Neuronal stem cell (in vitro differentiated cells): ENCODE measurements at regions not wholly inside any gene's neighbourhood (a gene's known extent, or its start where the extent isn't known, plus 50 kb on each side); places are given as distances from the start of the nearest gene placed in this dataset.

Experiments
- DNase-seq: peaks from one replicate; pipeline ENCODE4 v3.0.0-alpha.2; 2013; ENCODE audit warnings: low spot score
- H2AFZ ChIP-seq: one replicate; pipeline ENCODE4 v1.6.1; 2013; ENCODE audit warnings: mild to moderate bottlenecking, low read length, inconsistent platforms
- H2AK5ac ChIP-seq: 2 replicates; pipeline ENCODE4 v1.6.1; 2013; ENCODE audit warnings: low read depth, mild to moderate bottlenecking, inconsistent platforms, low read length, moderate library complexity, mixed read lengths
- H2BK120ac ChIP-seq: 2 replicates; pipeline ENCODE4 v1.6.1; 2013; ENCODE audit warnings: low read depth, mild to moderate bottlenecking, inconsistent platforms, low read length, moderate library complexity, mixed read lengths
- H2BK12ac ChIP-seq: one replicate; pipeline ENCODE4 v1.6.1; 2013; ENCODE audit warnings: low read length, inconsistent platforms
- H2BK15ac ChIP-seq: 2 replicates; pipeline ENCODE4 v1.6.1; 2013; ENCODE audit warnings: mild to moderate bottlenecking, low read length, inconsistent platforms, mixed read lengths
- H2BK5ac ChIP-seq: one replicate; pipeline ENCODE4 v1.6.1; 2013; ENCODE audit warnings: inconsistent platforms, mild to moderate bottlenecking, low read length, moderate library complexity
- H3K14ac ChIP-seq: one replicate; pipeline ENCODE4 v1.6.1; 2013; ENCODE audit warnings: low read length, inconsistent platforms
- H3K18ac ChIP-seq: 2 replicates; pipeline ENCODE4 v1.6.1; 2013; ENCODE audit warnings: low read length, inconsistent platforms
- H3K23ac ChIP-seq: 2 replicates; pipeline ENCODE4 v1.6.1; 2013; ENCODE audit warnings: low read depth, mild to moderate bottlenecking, mixed read lengths, low read length, inconsistent platforms; ENCODE audit not compliant: poor library complexity
- H3K27ac ChIP-seq: replicated peaks from 3 replicates; pipeline ENCODE4 v1.5.1; 2013; ENCODE audit warnings: low read length, inconsistent platforms
- H3K27me3 ChIP-seq, 3 experiments: 2 replicates each; pipeline ENCODE4 v1.6.1; 2013; ENCODE audit warnings: low read length in 3 of 3, mild to moderate bottlenecking in 2 of 3, inconsistent platforms in 1 of 3, low read depth in 1 of 3, mixed read lengths in 1 of 3, moderate library complexity in 1 of 3; ENCODE audit not compliant: control insufficient read depth in 3 of 3, insufficient read depth in 3 of 3
- H3K36me3 ChIP-seq, 2 donors: replicated peaks in 1 of 2; 2 replicates each; pipeline ENCODE4 v1.6.1; 2013; ENCODE audit warnings: low read length in 2 of 2; ENCODE audit not compliant: control insufficient read depth in 2 of 2, insufficient read depth in 2 of 2
- H3K4ac ChIP-seq: 2 replicates; pipeline ENCODE4 v1.6.1; 2013; ENCODE audit warnings: inconsistent platforms, mild to moderate bottlenecking, low read length, moderate library complexity
- H3K4me1 ChIP-seq, 2 donors: 1 replicate in 1 of 2; 2 replicates in 1 of 2; pipeline ENCODE4 v1.6.1; 2013; ENCODE audit warnings: low read length in 2 of 2, low read depth in 1 of 2; ENCODE audit not compliant: control insufficient read depth in 2 of 2, insufficient read depth in 1 of 2
- H3K4me2 ChIP-seq: one replicate; pipeline ENCODE4 v1.6.1; 2013; ENCODE audit warnings: mild to moderate bottlenecking, low read length, inconsistent platforms; ENCODE audit not compliant: insufficient read depth, poor library complexity, severe bottlenecking
- H3K4me3 ChIP-seq, 2 donors: 2 replicates each; pipeline ENCODE4 v1.5.1; 2013; ENCODE audit warnings: low read length in 2 of 2, mild to moderate bottlenecking in 2 of 2, inconsistent platforms in 1 of 2, moderate library complexity in 1 of 2
- H3K79me1 ChIP-seq: one replicate; pipeline ENCODE4 v1.6.1; 2013; ENCODE audit warnings: low read depth, mild to moderate bottlenecking, inconsistent platforms, low read length, moderate library complexity
- H3K9ac ChIP-seq: one replicate; pipeline ENCODE4 v1.6.1; 2013; ENCODE audit warnings: mild to moderate bottlenecking, low read depth, low read length, inconsistent platforms; ENCODE audit not compliant: poor library complexity
- H3K9me3 ChIP-seq, 2 donors: replicated peaks in 1 of 2; 2 replicates each; pipeline versions ENCODE3 to v1.6.1; 2013; ENCODE audit warnings: low read length in 2 of 2, mild to moderate bottlenecking in 2 of 2, inconsistent platforms in 1 of 2, low read depth in 1 of 2, mixed read lengths in 1 of 2, moderate library complexity in 1 of 2; ENCODE audit not compliant: control insufficient read depth in 2 of 2, insufficient read depth in 1 of 2
- H4K8ac ChIP-seq: one replicate; pipeline ENCODE4 v1.6.1; 2013; ENCODE audit warnings: low read depth, mild to moderate bottlenecking, inconsistent platforms, low read length, moderate library complexity
- H4K91ac ChIP-seq: one replicate; pipeline ENCODE4 v1.6.1; 2013; ENCODE audit warnings: low read length, low read depth, mild to moderate bottlenecking, inconsistent platforms; ENCODE audit not compliant: poor library complexity
- WGBS, 2 donors: extraction: QIAGEN DNeasy Blood & Tissue Kit; methylation state at CpG; one replicate each; pipeline ENCODE4 v1.1.7; 2013; ENCODE audit warnings: missing lambda C conversion rate in 2 of 2, mixed read lengths in 1 of 2; ENCODE audit not compliant: insufficient read length in 2 of 2, insufficient replicate concordance in 1 of 2; ENCODE audit errors: extremely low coverage in 2 of 2; 5-methylcytosine and 5-hydroxymethylcytosine counted together

DNA sequence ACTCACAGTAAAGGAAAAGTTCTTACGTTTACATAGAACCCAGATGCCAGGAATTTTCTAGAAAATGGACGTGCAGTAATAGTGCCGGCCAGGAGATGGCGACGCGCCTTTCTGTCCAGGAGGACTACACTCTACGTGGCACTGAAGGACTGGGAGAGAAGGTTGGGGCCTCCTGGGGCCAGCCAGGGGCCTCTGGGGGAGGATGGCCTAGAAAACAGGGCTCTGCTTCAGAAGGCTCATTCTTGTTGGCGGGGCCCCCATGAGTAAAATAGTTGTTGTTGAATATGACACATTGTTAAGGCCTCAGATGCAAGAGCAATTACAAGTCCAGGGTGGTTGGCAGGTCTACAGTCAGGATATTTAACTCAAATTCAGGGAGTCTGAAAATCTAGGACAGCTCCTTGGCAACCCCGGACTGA is 120.1 kb upstream of the MAX start:
- no peak overlapping the region for H4K91ac ChIP-seq
- no peaks in the 10 kb centered on the region for H3K36me3 ChIP-seq
- H2BK12ac ChIP-seq = no peak overlapping the region
- H2AFZ ChIP-seq = no peak overlapping the region
- H2BK120ac ChIP-seq = no peak overlapping the region
- no peak overlapping the region for H3K27ac ChIP-seq
- no peak overlapping the region for H3K4me3 ChIP-seq
- H3K18ac ChIP-seq = no peak overlapping the region
- no peak for DNase-seq
- no peak overlapping the region for H3K14ac ChIP-seq
- no peak overlapping the region for H2AK5ac ChIP-seq
- no peak overlapping the region for H3K23ac ChIP-seq
- H3K9me3 ChIP-seq = peaks cover 0 to 1% of the 10 kb centered on the region in 2 donors
- H3K4me1 ChIP-seq = peaks cover 0 to 16% of the 10 kb centered on the region in 2 donors
- no peak overlapping the region for H3K4me2 ChIP-seq
- no peak overlapping the region for H3K4ac ChIP-seq
- H2BK5ac ChIP-seq = no peak overlapping the region
- H3K27me3 ChIP-seq = peaks cover 0 to 30% (median 0%) of the 10 kb centered on the region in 3 experiments
- H3K9ac ChIP-seq = no peak overlapping the region
- H2BK15ac ChIP-seq = no peak overlapping the region
- WGBS, 2 donors = no CpG with 5 or more reads among the region's 9 CpGs
- H3K79me1 ChIP-seq = no peaks in the 10 kb centered on the region
- H4K8ac ChIP-seq = no peak overlapping the region

DNA sequence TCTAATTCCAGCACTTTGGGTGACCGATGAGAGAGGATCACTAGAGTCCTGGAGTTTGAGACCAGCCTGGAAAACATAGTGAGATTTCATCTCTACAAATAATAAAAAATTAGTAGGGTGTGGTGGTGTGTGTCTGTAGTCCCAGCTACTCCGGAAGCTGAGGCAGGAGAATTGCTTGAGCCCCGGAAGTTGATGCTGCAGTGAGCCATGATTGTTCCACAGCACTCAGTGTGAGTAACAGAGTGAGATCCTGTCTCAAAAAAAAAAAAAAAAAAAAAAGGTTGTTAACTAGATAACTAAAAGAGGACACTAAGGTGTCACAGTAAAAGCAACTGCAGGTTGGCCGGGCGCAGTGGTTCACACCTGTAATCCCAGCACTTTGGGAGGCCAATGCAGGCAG is 121.3 kb upstream of the MAX start:
- Histone ChIP-seq H2AFZ (no peak overlapping the region), H3K4me1 (peaks cover 0 to 16% of the 10 kb centered on the region in 2 donors), H4K8ac (no peak overlapping the region), H2BK5ac (no peak overlapping the region), H2BK120ac (no peak overlapping the region), H3K23ac (no peak overlapping the region), H4K91ac (no peak overlapping the region), H2BK12ac (no peak overlapping the region), H3K4me2 (no peak overlapping the region), H3K27me3 (peaks cover 0 to 37% (median 0%) of the 10 kb centered on the region in 3 experiments), H2BK15ac (no peak overlapping the region), H3K9me3 (peaks cover 0 to 1% of the 10 kb centered on the region in 2 donors), H3K9ac (no peak overlapping the region), H2AK5ac (no peak overlapping the region), H3K4ac (no peak overlapping the region), H3K18ac (no peak overlapping the region), H3K79me1 (no peaks in the 10 kb centered on the region), H3K4me3 (no peak overlapping the region), H3K27ac (no peak overlapping the region), H3K14ac (no peak overlapping the region), H3K36me3 (no peaks in the 10 kb centered on the region)
- no peak for DNase-seq
- no CpG with 5 or more reads among the region's 5 CpGs for WGBS, 2 donors

GRCh38 chr14:65224799-65225198 is 122.5 kb upstream of the MAX start:
- H2BK15ac ChIP-seq = peak overlapping the region; percentile 11
- no peak overlapping the region for H2BK5ac ChIP-seq
- H3K4me3 ChIP-seq = no peak overlapping the region
- no peaks in the 10 kb centered on the region for H3K79me1 ChIP-seq
- no peak overlapping the region for H3K27ac ChIP-seq
- no peak overlapping the region for H2BK12ac ChIP-seq
- no peak overlapping the region for H3K14ac ChIP-seq
- no peak overlapping the region for H3K23ac ChIP-seq
- no peak overlapping the region for H2BK120ac ChIP-seq
- no peak for DNase-seq
- WGBS, 2 donors = no CpG with 5 or more reads among the region's 1 CpG
- H3K9me3 ChIP-seq = peaks cover 0 to 1% of the 10 kb centered on the region in 2 donors
- no peak overlapping the region for H3K4me2 ChIP-seq
- H3K27me3 ChIP-seq = peaks cover 0 to 44% (median 0%) of the 10 kb centered on the region in 3 experiments
- no peak overlapping the region for H3K4ac ChIP-seq
- peaks cover 2 to 21% of the 10 kb centered on the region in 2 donors for H3K4me1 ChIP-seq
- no peak overlapping the region for H4K91ac ChIP-seq
- H2AFZ ChIP-seq = no peak overlapping the region
- no peaks in the 10 kb centered on the region for H3K36me3 ChIP-seq
- H4K8ac ChIP-seq = no peak overlapping the region
- no peak overlapping the region for H3K9ac ChIP-seq
- H3K18ac ChIP-seq = peak overlapping the region; percentile 44
- peak overlapping the region; percentile 4 for H2AK5ac ChIP-seq

- H2AFZ ChIP-seq = no peak overlapping the region
Observed at GRCh38 chr14:65225299-65226159, 123.2 kb upstream of the MAX start.

More at GRCh38 chr14:65225299-65226159, 123.2 kb upstream of the MAX start:
- no peak overlapping the region for H2BK120ac ChIP-seq
- no peaks in the 10 kb centered on the region for H3K79me1 ChIP-seq
- H3K9ac ChIP-seq = no peak overlapping the region
- WGBS, 2 donors = no CpG with 5 or more reads among the region's 9 CpGs
- H3K18ac ChIP-seq = peak overlapping the region; percentile 45
- H3K14ac ChIP-seq = no peak overlapping the region
- no peak overlapping the region for H2BK12ac ChIP-seq
- no peak overlapping the region for H2AK5ac ChIP-seq
- H3K4me1 ChIP-seq = peaks cover 7 to 25% of the 10 kb centered on the region in 2 donors
- no peak overlapping the region for H3K4me2 ChIP-seq
- no peak overlapping the region for H4K91ac ChIP-seq
- H3K27me3 ChIP-seq = peaks cover 0 to 44% (median 0%) of the 10 kb centered on the region in 3 experiments
- no peak overlapping the region for H3K27ac ChIP-seq
- no peak overlapping the region for H4K8ac ChIP-seq
- H2BK5ac ChIP-seq = no peak overlapping the region
- H3K4me3 ChIP-seq = no peak overlapping the region
- H3K4ac ChIP-seq = no peak overlapping the region
- DNase-seq = no peak
- H3K36me3 ChIP-seq = no peaks in the 10 kb centered on the region
- H3K9me3 ChIP-seq = no peaks in the 10 kb centered on the region
- no peak overlapping the region for H3K23ac ChIP-seq
- H2BK15ac ChIP-seq = no peak overlapping the region
